ENCODE measurements at regions not wholly inside any gene's neighbourhood (a gene's known extent, or its start where the extent isn't known, plus 50 kb on each side); places are given as distances from the start of the nearest gene placed in this dataset.

- no peak for TF ChIP-seq CTCF (IDR thresholded peaks at IDR 0.05)
- no peak for TF ChIP-seq ATF2 (CRISPR knock-in tag; IDR thresholded peaks at IDR 0.05; ENCODE audit: borderline replicate concordance, low read depth)
- no peak for TF ChIP-seq FOXJ3 (CRISPR knock-in tag; IDR thresholded peaks at IDR 0.05; ENCODE audit: borderline replicate concordance)
Measured at GRCh38 chr11:91326751-91327150, 897.9 kb upstream of the FAT3 start.
